SW 1271 (cell line): ENCODE measurements at regions not wholly inside any gene's neighbourhood (a gene's known extent, or its start where the extent isn't known, plus 50 kb on each side); places are given as distances from the start of the nearest gene placed in this dataset.
A peak's percentile ranks its signal among the peaks of the same experiment; 100 is the strongest.

Experiments used
- DNase-seq, 2 experiments: peaks; one replicate each; lab custom pipeline; 2025; lab: John Stamatoyannopoulos, UW

DNA sequence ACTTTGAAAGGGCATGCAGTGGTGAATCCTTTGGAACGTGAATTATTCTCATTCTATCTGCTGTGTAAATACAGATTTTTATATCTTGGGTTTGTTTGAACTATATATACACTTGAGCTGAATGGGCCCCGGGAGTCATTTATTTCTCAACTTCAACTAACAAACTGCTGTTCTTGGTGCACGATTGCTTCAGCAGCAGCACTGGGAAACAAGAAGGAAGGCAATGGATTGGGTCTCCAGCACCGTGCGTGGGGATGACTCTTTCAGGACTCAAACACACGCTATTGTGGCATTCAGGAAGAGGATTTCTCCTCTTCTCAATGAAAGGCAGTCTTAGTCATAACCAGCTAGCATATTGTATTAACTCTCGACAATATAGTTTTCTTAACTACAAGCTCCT lies 226.0 kb upstream of the NFE2L3 start:
- DNase-seq = no peak

DNA sequence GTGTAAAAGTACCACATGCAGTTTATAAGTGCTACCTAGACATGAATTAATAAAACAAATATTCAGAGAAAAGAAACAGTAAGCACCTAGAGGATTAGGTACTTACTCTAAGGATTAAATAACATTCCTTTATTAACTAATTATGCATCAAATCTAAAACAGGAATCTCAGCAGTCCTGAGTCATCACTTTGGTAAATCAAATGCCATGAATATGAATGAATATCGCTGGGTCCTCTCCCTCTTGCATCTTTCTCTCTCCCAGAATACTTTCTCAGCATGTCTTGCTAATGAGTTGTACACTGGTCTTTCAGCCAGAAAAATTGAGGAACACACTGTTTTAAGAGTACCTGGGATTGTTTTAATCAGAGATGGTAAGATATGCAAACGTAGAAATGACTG lies 225.5 kb upstream of the NFE2L3 start:
- DNase-seq = no peak

DNA sequence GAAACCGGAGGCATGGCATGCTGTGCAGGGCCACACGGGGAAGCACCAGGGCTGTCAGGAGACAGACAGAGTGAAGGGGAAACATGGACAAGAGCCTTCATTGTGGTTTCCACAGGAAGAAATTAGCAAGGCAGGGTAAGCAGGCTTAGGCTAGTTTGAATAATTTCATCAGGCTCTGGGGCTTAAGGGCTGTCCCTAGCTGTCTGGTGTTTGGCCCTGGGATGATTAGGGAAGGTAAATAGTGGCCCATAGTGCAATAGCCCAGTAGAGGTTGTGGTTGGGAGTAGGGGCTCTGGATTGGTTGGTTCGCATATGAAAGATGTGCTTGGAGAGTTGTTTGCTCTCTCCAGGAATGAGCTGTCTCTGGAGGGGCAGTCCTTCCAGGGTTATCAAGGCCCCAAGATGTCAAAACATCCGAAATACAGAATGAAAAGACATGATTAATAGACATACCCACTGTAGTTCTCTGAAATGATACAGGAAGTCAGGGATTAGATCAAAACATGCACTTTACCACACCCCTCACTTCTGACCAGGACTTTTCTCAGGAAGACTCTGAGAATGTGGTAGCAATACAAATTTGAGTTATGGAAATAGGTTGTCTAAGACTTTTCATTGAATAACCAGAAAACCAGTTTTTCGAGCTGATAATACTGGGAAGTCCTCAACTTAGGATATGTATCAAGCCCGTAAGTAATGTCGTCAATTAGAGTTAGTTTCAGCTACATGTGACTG lies 224.9 kb upstream of the NFE2L3 start:
- no peak for DNase-seq

DNA sequence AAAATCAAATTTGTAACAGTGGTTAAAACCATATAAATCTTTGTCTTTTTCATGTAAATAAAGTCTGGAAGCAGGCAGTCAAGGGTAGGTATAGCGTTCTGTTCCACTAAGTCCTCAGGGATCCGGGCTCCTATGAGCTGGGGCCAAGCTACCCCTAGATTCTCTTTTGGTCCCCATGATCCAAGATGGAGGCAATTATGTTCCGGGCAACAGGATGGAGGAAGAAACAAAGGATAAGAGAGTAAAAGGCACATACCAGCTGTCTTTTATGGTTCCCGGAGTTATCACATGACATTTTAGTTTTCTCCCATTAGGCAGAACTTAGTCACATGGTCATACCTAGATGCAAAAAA lies 224.4 kb upstream of the NFE2L3 start:
- DNase-seq = no peak

DNA sequence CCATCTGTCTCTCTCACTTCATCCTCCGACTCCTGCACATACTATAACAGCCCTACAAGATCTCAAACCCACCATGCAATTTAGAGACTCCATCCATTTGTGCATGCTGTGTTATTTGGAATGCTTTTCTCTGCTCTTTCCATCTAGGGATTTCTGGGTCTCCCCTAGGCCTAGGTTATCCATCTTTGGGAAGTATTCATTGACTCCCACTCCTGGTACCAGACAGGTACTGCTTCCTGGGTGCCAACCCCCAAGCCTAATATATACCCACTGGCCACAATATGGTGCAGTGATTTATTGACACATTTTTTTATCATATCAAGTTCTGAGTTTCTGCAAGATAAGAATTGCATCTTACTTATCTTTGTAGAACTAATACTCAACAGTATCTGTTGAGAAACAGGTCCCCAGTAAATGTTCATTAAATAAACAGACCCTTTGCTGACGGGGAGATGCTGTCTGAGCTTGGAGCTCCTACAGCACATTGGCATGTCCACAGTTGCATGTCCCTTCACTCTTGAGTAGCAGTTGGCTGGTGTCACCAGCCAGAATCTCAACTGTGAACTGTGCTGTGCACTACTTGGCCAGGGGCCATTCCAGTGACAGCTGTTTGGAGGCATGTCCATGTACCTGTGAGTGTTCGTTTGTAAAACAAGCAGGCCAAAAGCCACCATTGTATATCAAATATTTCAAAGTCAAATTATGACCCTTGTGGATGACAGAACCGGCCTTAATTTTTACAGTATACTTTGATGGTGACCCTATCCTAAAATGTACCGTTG lies 223.3 kb upstream of the NFE2L3 start:
- DNase-seq = no peak

DNA sequence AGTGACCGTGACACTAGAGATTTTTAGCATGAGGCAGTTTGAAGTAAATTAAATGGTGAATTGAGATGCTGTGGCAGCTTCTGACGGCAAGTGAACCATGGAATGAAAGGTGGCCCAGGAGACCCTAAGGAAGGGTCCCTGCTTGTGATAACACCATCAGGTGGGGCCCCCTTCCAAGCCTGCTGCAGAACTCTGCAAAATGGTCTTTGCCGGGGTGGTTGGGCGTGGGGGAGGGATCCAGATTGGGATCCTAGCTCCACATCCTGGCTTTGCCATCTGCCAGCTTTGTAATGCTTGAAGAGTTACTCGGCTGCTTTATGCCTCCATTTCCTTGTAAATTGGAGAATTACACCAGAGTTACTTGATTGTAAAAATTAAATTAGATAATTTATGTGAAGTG lies 222.6 kb upstream of the NFE2L3 start:
- DNase-seq = no peak

DNA sequence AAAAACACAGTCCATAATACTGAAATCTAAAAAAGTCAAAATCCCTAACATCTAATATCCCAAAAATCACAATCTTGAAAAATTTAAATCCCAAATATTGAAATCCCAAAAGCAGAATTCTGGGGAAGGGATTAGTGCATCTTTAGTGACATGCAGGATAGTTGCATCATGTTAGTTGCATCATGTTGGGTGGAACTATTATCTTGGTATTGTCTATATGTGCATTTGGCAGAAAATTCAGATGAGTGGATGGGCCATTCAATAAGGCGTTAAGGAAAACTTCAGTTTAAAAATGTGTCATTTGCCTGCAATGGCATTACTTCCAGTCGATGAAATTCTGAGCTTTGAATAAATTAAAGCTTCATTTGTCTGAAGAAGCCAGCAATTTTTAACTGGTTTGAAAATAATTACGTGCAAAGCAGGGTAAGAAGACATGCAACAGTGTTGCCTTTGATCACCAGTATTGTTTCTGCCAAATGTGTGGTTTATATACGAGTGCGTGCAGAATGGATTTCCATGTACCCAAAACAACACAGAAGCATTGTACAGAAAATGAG lies 221.4 kb upstream of the NFE2L3 start:
- DNase-seq = no peak

DNA sequence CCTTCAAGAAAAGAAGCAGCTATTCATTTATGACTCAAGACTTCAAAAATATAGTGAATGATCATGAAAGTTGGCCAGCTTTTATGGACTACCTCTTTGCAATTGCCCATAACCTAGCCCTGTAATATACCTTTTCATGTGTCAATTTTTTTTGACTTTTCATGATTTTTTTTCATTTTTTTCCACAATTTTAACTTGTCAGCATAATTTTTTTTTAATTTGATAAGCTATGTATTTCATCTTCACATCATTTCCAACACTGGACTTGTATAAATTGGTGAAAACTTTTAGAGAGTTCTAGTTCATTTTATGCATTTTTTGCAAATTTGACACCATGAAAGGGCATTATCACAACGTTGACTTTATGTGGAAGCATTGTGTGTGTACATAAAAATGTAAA lies 220.8 kb upstream of the NFE2L3 start:
- DNase-seq = no peak

DNA sequence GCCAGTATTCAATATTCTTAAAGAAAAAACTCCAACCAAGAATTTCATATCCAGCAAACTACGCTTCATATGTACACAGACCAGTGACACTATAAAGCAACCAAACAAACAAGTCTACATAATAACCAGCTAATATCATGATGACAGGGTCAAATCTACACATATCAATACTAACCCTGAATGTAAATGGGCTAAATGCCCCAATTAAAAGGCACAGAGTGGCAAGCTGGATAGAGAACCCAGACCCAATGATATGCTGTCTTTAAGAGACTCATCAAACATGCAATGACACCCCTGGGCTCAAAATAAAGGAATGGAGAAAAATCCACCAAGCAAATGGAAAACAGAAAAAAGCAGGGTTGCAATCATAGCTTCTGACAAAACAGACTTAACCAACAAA lies 218.1 kb upstream of the NFE2L3 start:
- no peak for DNase-seq

DNA sequence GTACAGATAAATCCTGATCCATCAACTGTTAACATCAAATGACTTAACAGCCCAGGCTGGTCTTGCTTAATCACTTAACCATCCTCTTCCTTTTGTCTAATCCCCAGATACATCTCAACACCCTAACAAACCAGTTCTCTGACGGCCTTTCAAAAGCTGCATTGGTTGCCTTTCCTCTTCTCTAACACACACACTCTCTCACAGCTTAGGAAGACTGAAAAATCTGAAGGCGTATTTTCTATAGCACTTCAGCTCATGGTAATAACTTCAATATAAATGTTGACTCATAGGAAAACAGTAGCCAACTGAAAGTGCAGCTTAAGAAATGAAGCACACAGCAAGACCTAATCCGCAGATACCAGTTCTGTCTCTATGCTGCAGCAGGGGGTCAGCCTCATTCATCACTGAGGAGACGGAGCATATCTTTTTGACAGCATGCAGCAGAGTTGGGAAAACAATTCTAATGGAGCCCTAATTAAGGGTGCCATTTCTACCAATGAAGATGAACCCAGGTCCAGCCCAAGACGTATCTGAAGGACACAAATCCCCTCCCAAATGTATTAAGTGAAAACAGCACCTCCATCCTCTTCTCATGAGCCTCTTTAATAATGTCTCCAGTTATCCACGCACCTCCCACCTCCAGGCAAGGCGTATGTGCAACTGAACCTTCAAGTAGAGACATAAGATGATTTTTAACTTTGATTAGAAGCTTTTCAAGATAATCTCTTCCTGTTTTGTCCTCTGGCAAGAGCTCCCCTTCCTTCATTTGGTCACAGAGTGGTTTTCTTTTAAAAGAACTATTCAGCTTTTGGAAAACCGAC lies 211.7 kb upstream of the NFE2L3 start:
- no peak for DNase-seq

DNA sequence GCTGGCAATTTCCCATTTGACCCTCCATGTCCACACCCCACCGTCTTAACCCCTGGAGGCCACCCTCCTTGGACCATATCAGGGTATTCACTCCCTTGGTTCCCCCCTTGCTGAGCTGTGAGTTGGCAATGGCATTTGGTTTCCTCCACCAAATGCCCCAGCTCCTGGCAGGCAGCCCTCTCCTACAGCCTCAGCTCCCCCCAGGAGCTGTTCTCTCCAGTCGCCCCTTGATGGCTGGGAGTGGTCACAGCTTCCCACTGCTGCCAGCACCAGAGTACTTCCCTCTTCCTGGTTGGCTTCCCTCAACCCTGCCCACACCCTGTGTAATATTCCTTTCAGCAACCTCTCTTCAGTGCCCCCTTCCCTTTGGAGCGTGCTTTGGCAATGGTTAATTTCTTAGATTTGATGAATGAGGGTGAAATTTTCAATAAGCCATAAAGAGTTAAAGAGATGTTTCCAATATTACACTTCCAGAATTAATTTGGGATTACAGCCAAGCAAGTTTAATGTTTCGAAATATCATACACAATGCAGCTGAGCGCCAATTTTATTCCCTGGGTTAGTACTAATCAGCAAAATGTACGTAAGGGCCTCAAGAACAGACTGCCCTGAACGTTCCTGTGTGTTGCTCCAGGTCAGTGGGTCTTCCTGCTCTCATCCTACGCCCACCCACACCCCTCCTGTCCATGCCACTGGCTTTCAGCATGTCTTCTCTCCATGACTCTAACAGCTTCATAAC lies 207.1 kb upstream of the NFE2L3 start:
- DNase-seq = no peak

DNA sequence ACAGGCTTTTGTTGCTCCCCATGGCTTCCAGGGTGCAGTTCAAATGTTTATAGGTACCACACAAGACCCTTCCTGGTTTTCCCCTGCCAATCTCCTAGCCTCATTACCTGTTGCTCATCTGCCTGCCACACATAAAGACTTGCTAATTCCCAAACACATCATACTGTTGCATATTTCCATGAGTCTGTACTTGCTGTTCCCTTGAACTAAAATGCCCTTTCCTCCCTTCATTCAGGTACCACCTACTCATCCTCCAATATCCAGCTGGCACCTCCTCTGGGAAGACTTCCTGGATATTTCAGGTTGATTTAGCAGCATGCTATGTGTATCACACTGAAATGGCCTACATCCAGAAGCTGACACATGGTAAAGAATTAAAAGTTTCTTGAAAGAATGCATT lies 206.4 kb upstream of the NFE2L3 start:
- no peak for DNase-seq

DNA sequence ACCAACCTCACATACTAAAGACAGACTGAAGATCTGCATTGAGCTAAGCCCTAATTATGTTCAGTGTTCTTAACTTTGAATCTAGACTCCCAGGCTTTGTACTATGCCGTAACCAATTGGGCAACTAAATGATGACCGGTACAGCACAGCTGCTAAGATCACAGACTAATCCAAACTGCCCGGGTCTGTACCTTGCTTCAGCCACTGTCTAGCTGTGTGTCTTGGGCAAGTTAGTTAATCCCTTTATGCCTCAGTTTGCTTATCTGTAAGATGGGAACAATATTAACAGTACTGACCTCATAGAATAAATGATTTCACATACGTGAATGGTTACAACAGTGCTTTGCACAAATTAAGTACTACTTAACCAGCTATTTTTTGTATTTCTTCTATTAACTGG lies 205.8 kb upstream of the NFE2L3 start:
- no peak for DNase-seq

DNA sequence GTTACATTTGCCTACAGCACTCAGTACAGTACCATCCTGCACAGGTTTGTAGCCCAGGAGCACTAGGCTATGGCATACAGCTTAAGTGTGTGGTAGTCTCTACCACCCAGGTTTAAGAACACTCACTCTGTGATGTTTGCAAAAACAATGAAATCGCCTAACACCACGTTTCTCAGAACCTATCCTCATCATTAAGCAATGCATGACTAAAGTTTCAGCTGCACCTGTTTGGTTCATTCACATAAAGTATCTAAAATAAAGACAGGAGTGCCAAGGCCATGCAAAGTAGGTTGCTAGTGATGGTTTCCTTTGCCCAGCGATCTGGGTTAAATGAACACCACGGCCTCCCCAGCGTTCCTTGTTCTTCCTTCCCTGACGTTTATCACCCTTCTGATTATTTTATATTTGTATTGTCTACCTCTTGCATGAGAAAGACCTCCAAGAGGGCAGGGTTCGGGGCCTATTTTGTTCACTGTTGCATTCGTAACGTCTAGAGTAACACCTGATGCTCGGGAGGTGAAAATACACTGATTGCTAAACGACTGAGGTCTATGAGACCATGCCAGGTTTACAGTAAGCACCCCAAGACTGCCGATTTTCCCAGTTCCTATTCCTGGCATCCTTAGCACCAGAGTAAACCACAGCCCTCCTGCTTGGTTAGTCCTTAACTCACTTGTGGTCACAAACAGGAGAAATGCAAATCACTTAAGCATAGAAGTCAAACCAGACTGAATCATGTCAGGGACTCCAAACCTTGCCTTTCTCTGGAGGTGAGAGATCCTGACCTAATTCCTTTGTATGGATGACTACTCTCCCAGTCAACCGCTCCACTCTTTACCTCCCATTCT lies 204.1 kb upstream of the NFE2L3 start:
- DNase-seq = no peak

DNA sequence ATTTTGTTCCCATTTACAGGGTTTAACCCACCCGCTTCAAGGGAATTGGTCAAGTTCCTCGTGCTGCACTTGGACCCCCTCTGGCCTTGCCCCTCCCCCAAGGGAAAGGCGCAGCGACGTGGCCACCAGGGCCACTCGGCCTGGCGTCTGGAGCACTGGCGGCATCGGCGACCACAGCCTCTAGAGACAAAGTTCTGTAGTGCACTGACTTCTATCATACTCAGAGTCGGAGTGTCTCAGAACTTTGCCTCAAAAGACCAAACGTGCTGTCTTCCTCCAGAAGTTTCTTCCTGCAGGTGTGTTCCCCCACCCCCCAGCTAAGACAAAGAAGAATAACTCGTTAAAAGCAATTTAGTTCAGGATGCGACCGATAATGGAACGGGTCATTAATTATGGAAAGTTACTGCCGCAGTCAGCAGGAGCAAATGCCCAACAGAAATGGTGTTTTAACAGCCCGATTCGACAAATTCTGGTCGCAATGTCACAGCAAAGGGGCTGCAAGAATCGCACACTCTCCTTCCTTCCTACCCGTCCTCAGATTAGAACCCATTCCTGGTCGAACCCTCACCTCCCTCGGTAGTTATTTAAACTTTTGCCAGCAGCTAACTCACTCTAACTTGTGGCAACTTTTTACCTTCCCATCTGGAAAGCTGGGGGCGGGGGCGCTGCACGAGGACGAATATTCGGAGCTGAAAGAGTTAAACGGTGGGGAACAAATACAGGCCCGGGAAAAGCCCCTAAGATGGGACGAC lies 202.1 kb upstream of the NFE2L3 start:
- no peak for DNase-seq

DNA sequence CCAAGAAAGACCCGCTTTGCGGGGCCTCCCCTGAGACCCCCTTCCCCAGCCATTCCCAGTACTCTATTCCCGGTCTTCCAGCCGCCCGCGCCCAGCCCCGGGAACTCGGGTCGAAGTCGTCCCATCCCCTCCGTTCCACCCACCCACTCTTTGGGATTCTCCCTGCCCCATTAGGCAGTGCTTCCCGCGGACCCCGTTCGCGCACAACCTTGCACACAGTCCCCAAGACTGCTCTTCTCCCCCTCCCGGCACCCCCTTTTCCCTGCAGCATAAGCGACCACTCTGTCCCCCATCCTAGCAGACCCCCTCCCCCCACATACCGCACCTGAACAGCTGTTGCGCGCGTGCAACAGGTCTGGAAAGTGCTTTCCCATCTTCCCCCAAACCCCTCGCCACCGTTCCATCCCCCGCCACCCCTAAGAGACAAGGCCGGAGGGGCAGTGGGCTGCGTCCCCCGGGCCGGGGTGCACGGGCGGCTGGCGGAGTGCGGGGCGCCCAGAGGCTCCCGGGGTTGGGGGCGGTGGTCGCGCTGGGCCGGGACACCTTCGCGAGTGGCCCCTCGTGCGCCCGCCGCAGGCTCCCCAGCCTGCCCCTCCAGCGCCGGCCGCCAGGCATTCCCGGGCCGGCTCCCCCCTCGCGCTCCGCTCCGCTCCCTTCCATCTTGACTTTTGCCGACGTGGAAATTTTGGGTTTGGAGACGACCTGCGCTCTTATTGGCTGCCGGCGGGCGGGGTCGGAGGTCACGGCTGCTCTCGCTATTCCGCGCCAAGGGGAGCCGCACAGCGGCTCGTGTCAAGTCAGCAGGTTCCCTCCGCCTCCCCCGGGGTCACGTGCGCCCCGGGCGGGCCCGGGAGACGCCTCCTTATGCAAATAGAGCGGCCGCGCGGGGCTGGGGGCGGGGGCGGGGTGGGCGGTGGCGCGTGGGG lies 201.2 kb upstream of the NFE2L3 start:
- DNase-seq = peak; percentile 56 to 71

DNA sequence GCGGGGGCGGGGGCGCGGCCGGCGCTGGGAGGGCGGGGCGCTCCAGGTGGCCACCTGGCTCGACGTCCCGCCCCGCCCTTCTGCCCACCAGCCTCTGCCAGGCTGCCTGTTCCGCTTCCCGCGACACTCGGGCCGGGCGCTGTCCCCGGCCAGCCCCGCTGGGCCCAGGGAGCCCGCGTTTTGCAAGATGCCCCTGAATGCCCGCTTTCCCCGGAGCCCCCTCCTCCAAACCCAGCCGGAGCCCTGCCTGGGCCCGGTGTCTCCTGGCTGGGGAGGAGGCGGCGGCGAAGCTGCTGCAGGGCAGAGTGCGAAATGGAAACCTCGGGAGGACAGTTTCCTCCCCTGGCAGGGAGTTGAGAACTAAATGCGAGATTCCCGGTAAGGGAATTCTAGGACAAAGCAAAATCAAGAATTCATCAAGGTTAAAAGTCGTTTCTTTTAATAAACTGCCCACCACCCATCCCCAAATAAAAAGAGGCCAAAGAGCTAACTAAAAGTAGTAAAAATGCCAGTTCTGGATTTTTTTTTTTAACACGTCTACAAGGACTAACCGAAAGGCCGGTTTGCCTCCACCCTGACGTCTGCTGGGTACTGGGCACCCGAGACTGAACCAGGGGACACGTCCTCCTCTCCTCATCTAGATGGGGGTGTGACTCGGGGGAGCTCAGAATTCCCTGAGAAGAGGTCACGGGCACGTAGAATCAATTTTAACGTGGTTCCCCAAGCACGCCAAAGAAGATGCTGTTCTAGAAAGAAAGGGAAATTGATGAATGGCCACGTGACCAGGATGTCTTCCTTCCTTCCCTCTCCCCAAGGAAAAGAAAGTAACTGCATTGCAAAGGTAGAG lies 200.4 kb upstream of the NFE2L3 start:
- no peak for DNase-seq
